SK-N-SH treated with all-trans-retinoic acid at 6 μM for 48 hours (cell line): ENCODE measurements at regions not wholly inside any gene's neighbourhood (a gene's known extent, or its start where the extent isn't known, plus 50 kb on each side); places are given as distances from the start of the nearest gene placed in this dataset.
A peak's percentile ranks its signal among the peaks of the same experiment; 100 is the strongest.

Experiments
- ATAC-seq: fragments of 200-7000 bp; cut with Tn5 transposase; 3 replicates; pipeline ENCODE4 v1.9.1; 2020; ENCODE audit warnings: mild to moderate bottlenecking, moderate library complexity
- BACH2 ChIP-seq: fragments of 250-450 bp; sonication (Bioruptor Pico); IDR thresholded peaks from 2 replicates; pipeline ENCODE4 v1.9.0; 2021; ENCODE audit warnings: mild to moderate bottlenecking, borderline replicate concordance
- CREB5 ChIP-seq: fragments of 250-450 bp; sonication (Bioruptor Pico); IDR thresholded peaks from 2 replicates; pipeline ENCODE4 v1.5.1; 2020; ENCODE audit warnings: low read depth, mild to moderate bottlenecking, moderate library complexity
- CSDC2 ChIP-seq: fragments of 250-450 bp; sonication (Bioruptor Pico); IDR thresholded peaks from 2 replicates; pipeline ENCODE4 v1.5.0; 2020; ENCODE audit warnings: mild to moderate bottlenecking, moderate library complexity
- ESRRG ChIP-seq: fragments of 250-450 bp; sonication (Bioruptor Pico); IDR thresholded peaks from 2 replicates; pipeline ENCODE4 v1.6.1; 2021; ENCODE audit warnings: mild to moderate bottlenecking
- GLIS3 ChIP-seq: fragments of 250-450 bp; sonication (Bioruptor Pico); IDR thresholded peaks from 2 replicates; pipeline ENCODE4 v1.5.0; 2020; ENCODE audit warnings: mild to moderate bottlenecking, moderate library complexity
- ISL1 ChIP-seq: fragments of 250-450 bp; sonication (Bioruptor Pico); IDR thresholded peaks from 2 replicates; pipeline ENCODE4 v2.1.2; 2022; ENCODE audit warnings: mild to moderate bottlenecking, moderate library complexity
- OSR1 ChIP-seq: fragments of 250-450 bp; sonication (Bioruptor Pico); IDR thresholded peaks from 2 replicates; pipeline ENCODE4 v1.8.0; 2022; ENCODE audit warnings: moderate library complexity, mild to moderate bottlenecking, inconsistent platforms
- PPARA ChIP-seq: fragments of 250-450 bp; sonication (Bioruptor Pico); IDR thresholded peaks from 2 replicates; pipeline ENCODE4 v1.5.0; 2020; ENCODE audit warnings: mild to moderate bottlenecking, borderline replicate concordance
- RARB ChIP-seq: fragments of 250-450 bp; sonication (Bioruptor Pico); IDR thresholded peaks from 2 replicates; pipeline ENCODE4 v1.8.0; 2021; ENCODE audit warnings: mild to moderate bottlenecking, moderate library complexity
- SNAI2 ChIP-seq: fragments of 250-450 bp; sonication (Bioruptor Pico); IDR thresholded peaks from 2 replicates; pipeline ENCODE4 v1.5.0; 2020; ENCODE audit warnings: mild to moderate bottlenecking, moderate library complexity
- TCF4 ChIP-seq: fragments of 250-450 bp; sonication (Bioruptor Pico); IDR thresholded peaks from 2 replicates; pipeline ENCODE4 v1.8.0; 2021; ENCODE audit warnings: mild to moderate bottlenecking, moderate library complexity, borderline replicate concordance
- TOX ChIP-seq: fragments of 250-450 bp; sonication (Bioruptor Pico); IDR thresholded peaks from 2 replicates; pipeline ENCODE4 v1.8.0; 2021; ENCODE audit warnings: mild to moderate bottlenecking, moderate library complexity, borderline replicate concordance
- ZC3H10 ChIP-seq: fragments of 250-450 bp; sonication (Bioruptor Pico); IDR thresholded peaks from 2 replicates; pipeline ENCODE4 v1.5.1; 2021; ENCODE audit warnings: mild to moderate bottlenecking, moderate library complexity
- ZFP3 ChIP-seq: fragments of 250-450 bp; sonication (Bioruptor Pico); IDR thresholded peaks from 2 replicates; pipeline ENCODE4 v1.5.0; 2020; ENCODE audit warnings: mild to moderate bottlenecking, moderate library complexity
- TF ChIP-seq, protein P1 (sequence below): fragments of 250-450 bp; sonication (Bioruptor Pico); IDR thresholded peaks from 2 replicates; pipeline ENCODE4 v1.5.0; 2020; ENCODE audit warnings: mild to moderate bottlenecking, moderate library complexity
- TF ChIP-seq, protein P2 (sequence below): fragments of 250-450 bp; sonication (Bioruptor Pico); IDR thresholded peaks from 2 replicates; pipeline ENCODE4 v1.8.0; 2021; ENCODE audit warnings: low read depth, mild to moderate bottlenecking, moderate library complexity, borderline replicate concordance
- TF ChIP-seq, protein P3 (sequence below): fragments of 250-450 bp; sonication (Bioruptor Pico); IDR thresholded peaks from 2 replicates; pipeline ENCODE4 v1.8.0; 2020; ENCODE audit warnings: mild to moderate bottlenecking, moderate library complexity, borderline replicate concordance
- TF ChIP-seq, protein P4 (sequence below): fragments of 250-450 bp; sonication (Bioruptor Pico); IDR thresholded peaks from 2 replicates; pipeline ENCODE4 v1.5.1; 2021; ENCODE audit warnings: mild to moderate bottlenecking, moderate library complexity

- peak; percentile 20; the same call in 1 of the 3 replicates for ATAC-seq
- TF ChIP-seq, protein P1, sequence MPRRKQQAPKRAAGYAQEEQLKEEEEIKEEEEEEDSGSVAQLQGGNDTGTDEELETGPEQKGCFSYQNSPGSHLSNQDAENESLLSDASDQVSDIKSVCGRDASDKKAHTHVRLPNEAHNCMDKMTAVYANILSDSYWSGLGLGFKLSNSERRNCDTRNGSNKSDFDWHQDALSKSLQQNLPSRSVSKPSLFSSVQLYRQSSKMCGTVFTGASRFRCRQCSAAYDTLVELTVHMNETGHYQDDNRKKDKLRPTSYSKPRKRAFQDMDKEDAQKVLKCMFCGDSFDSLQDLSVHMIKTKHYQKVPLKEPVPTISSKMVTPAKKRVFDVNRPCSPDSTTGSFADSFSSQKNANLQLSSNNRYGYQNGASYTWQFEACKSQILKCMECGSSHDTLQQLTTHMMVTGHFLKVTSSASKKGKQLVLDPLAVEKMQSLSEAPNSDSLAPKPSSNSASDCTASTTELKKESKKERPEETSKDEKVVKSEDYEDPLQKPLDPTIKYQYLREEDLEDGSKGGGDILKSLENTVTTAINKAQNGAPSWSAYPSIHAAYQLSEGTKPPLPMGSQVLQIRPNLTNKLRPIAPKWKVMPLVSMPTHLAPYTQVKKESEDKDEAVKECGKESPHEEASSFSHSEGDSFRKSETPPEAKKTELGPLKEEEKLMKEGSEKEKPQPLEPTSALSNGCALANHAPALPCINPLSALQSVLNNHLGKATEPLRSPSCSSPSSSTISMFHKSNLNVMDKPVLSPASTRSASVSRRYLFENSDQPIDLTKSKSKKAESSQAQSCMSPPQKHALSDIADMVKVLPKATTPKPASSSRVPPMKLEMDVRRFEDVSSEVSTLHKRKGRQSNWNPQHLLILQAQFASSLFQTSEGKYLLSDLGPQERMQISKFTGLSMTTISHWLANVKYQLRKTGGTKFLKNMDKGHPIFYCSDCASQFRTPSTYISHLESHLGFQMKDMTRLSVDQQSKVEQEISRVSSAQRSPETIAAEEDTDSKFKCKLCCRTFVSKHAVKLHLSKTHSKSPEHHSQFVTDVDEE (CRISPR knock-in tag): no peak
- TF ChIP-seq SNAI2 (CRISPR knock-in tag): no peak
- no peak for TF ChIP-seq ISL1 (CRISPR knock-in tag)
- TF ChIP-seq, all 23 proteins: peak for 0
Observed at GRCh38 chr3:28924744-28925360, 356.0 kb upstream of the RBMS3 start.

DNA sequence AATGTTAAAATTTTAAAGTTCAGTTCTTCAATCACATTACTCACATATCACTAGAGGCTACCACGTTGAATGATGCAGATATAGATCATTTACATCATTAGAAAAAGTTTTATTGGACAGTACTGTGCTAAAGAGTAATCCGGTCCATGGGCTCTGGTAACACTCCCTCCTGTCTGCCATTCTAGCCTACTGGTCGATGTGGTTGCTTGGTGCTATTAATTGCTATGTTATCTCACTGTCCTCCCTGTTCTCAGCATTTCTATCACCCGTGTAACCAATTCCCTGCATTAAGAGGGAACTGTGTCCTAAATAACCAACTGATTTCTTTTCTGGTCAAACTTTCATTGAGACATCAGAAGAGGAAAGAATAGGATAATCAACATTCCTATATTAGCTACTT, 347.5 kb upstream of the RBMS3 start:
- TF ChIP-seq ESRRG (CRISPR knock-in tag) (no peak), TCF4 (CRISPR knock-in tag) (no peak), CSDC2 (CRISPR knock-in tag) (no peak), PPARA (CRISPR knock-in tag) (no peak), ZC3H10 (no peak), TOX (no peak), GLIS3 (CRISPR knock-in tag) (no peak)
- TF ChIP-seq, protein P2, sequence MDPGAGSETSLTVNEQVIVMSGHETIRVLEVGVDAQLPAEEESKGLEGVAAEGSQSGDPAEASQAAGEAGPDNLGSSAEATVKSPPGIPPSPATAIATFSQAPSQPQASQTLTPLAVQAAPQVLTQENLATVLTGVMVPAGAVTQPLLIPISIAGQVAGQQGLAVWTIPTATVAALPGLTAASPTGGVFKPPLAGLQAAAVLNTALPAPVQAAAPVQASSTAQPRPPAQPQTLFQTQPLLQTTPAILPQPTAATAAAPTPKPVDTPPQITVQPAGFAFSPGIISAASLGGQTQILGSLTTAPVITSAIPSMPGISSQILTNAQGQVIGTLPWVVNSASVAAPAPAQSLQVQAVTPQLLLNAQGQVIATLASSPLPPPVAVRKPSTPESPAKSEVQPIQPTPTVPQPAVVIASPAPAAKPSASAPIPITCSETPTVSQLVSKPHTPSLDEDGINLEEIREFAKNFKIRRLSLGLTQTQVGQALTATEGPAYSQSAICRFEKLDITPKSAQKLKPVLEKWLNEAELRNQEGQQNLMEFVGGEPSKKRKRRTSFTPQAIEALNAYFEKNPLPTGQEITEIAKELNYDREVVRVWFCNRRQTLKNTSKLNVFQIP: no peak
- ATAC-seq: no peak

DNA sequence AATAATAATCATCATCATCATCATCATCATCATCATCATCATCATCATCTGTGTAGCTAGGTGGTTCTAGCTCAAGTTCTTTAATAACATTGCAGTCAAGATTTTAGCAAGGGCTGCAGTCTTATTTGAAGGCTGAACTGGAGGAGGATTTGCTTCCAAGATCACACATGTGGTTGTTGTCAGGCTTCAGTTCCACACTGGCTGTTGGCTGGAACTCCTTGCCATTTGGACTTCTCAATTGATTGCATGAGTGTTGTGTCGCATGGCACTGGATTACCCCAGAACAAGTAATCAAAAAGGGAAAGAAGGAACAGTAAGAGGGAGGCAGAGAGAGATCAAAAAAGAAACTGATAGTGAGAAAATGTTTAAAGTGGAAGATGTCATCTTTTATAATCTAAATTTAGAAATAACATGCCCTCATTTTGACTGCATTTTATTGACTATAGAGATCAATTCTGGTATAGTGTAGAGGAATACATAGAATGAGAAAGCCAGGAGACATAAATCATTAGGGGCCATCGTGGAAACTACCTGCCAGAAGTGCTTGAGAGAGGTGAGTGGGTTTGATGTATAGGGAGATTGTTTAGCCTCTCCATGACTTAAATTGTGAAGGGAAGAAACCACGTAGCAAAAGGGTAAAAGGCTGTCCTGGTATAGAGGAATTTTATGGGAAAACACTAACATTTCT, 346.6 kb upstream of the RBMS3 start:
- ATAC-seq: no peak

More for the DNA sequence above, 346.6 kb upstream of the RBMS3 start:
- no peak for TF ChIP-seq ISL1 (CRISPR knock-in tag)
- no peak for TF ChIP-seq ZFP3 (CRISPR knock-in tag)
- no peak for TF ChIP-seq BACH2 (CRISPR knock-in tag)
- no peak for TF ChIP-seq PPARA (CRISPR knock-in tag)
- TF ChIP-seq, protein P3, sequence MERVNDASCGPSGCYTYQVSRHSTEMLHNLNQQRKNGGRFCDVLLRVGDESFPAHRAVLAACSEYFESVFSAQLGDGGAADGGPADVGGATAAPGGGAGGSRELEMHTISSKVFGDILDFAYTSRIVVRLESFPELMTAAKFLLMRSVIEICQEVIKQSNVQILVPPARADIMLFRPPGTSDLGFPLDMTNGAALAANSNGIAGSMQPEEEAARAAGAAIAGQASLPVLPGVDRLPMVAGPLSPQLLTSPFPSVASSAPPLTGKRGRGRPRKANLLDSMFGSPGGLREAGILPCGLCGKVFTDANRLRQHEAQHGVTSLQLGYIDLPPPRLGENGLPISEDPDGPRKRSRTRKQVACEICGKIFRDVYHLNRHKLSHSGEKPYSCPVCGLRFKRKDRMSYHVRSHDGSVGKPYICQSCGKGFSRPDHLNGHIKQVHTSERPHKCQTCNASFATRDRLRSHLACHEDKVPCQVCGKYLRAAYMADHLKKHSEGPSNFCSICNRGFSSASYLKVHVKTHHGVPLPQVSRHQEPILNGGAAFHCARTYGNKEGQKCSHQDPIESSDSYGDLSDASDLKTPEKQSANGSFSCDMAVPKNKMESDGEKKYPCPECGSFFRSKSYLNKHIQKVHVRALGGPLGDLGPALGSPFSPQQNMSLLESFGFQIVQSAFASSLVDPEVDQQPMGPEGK (CRISPR knock-in tag): no peak
- TF ChIP-seq CSDC2 (CRISPR knock-in tag): no peak
- no peak for TF ChIP-seq OSR1 (CRISPR knock-in tag)
- TF ChIP-seq RARB (CRISPR knock-in tag): no peak
- TF ChIP-seq ZC3H10: no peak
- TF ChIP-seq, protein P2: no peak
- TF ChIP-seq TOX: no peak
- no peak for TF ChIP-seq CREB5
- TF ChIP-seq GLIS3 (CRISPR knock-in tag): no peak
- TF ChIP-seq, protein P4, sequence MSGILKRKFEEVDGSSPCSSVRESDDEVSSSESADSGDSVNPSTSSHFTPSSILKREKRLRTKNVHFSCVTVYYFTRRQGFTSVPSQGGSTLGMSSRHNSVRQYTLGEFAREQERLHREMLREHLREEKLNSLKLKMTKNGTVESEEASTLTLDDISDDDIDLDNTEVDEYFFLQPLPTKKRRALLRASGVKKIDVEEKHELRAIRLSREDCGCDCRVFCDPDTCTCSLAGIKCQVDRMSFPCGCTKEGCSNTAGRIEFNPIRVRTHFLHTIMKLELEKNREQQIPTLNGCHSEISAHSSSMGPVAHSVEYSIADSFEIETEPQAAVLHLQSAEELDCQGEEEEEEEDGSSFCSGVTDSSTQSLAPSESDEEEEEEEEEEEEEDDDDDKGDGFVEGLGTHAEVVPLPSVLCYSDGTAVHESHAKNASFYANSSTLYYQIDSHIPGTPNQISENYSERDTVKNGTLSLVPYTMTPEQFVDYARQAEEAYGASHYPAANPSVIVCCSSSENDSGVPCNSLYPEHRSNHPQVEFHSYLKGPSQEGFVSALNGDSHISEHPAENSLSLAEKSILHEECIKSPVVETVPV: no peak
- no peak for TF ChIP-seq ESRRG (CRISPR knock-in tag)
